Ovary (tissue), 3 donors: ENCODE measurements at regions not wholly inside any gene's neighbourhood (a gene's known extent, or its start where the extent isn't known, plus 50 kb on each side); places are given as distances from the start of the nearest gene placed in this dataset.

ENCODE experiments used
- EP300 ChIP-seq: sonication (generic); formaldehyde crosslinking; IDR thresholded peaks from one replicate; pipeline ENCODE4 v1.6.1; 2017; ENCODE audit warnings: antibody characterized with exemption
- POLR2A ChIP-seq: fragments of 450-650 bp; IDR thresholded peaks from one replicate; pipeline ENCODE4 v1.6.1; 2017; ENCODE audit warnings: antibody characterized with exemption, mild to moderate bottlenecking, moderate library complexity
- TF ChIP-seq, protein P1 (sequence below), 3 donors: fragments of 450-650 bp in 2 of 3; fragments of 200-600 bp in 1 of 3; IDR thresholded peaks; one replicate each; pipeline versions ENCODE4 v1.5.1 to v1.8.0; 2016 to 2022; ENCODE audit warnings: antibody characterized with exemption in 3 of 3, mild to moderate bottlenecking in 1 of 3
- donor health status: DM: no; HTN: no; CAD: no.

DNA sequence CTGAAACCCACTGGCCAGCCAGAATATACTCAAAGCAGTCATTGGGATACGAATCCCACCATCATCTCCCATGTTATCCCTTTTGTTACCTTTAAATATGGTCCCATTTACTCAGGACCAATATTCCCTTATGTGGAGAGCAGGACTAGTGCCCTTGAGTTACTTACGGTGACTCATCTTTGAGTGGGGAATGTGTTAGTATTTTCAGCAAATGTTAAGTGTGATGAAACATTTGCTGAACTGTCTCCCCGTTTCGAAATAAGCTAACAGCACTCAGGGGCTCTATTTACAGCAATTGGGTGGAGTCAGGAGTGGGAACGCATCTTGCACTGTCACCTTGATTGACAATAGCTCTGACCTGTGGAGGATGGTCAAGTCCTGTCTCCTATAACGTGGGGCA is 67.4 kb downstream of the CTSL start:
- TF ChIP-seq, protein P1, sequence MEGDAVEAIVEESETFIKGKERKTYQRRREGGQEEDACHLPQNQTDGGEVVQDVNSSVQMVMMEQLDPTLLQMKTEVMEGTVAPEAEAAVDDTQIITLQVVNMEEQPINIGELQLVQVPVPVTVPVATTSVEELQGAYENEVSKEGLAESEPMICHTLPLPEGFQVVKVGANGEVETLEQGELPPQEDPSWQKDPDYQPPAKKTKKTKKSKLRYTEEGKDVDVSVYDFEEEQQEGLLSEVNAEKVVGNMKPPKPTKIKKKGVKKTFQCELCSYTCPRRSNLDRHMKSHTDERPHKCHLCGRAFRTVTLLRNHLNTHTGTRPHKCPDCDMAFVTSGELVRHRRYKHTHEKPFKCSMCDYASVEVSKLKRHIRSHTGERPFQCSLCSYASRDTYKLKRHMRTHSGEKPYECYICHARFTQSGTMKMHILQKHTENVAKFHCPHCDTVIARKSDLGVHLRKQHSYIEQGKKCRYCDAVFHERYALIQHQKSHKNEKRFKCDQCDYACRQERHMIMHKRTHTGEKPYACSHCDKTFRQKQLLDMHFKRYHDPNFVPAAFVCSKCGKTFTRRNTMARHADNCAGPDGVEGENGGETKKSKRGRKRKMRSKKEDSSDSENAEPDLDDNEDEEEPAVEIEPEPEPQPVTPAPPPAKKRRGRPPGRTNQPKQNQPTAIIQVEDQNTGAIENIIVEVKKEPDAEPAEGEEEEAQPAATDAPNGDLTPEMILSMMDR (IDR thresholded peaks at IDR 0.05) = no peak
- TF ChIP-seq POLR2A (no peak), EP300 (no peak)
